ENCODE measurements at regions not wholly inside any gene's neighbourhood (a gene's known extent, or its start where the extent isn't known, plus 50 kb on each side); places are given as distances from the start of the nearest gene placed in this dataset.
"Not testable (repeated sequence)": the region's sequence is repeated elsewhere in the genome, so short reads cannot be mapped to it uniquely, and the experiment has no call there.

DNA sequence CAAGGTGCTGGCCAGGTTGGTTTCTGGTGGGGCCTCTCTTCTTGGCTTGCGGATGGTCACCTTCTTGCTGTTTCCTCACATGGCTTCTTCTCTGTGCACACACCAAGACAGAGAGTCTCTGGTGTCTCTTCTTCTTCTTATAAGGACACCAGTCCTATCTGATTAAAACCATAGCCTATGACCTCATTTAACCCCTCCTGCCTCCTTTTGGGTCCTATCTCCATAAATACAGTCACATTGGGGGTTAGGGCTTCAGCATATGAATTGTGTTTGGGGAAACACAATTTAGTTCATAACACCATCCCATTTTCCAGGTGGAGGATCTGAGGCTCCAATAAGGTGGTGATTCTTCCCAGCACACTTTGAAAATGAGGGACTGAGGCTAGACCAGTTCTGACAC is 80.4 kb downstream of the SPRY4 start:
- H3K36me3 ChIP-seq, result no peaks in the 10 kb centered on the region
- H3K4me3 ChIP-seq, result no peak overlapping the region
- peaks cover 12 to 30% (median 23%) of the 10 kb centered on the region in 4 donors for H3K4me1 ChIP-seq
- no peaks in the 10 kb centered on the region for H3K27me3 ChIP-seq
- H3K27ac ChIP-seq, result no peak overlapping the region
- TF ChIP-seq, protein P1, sequence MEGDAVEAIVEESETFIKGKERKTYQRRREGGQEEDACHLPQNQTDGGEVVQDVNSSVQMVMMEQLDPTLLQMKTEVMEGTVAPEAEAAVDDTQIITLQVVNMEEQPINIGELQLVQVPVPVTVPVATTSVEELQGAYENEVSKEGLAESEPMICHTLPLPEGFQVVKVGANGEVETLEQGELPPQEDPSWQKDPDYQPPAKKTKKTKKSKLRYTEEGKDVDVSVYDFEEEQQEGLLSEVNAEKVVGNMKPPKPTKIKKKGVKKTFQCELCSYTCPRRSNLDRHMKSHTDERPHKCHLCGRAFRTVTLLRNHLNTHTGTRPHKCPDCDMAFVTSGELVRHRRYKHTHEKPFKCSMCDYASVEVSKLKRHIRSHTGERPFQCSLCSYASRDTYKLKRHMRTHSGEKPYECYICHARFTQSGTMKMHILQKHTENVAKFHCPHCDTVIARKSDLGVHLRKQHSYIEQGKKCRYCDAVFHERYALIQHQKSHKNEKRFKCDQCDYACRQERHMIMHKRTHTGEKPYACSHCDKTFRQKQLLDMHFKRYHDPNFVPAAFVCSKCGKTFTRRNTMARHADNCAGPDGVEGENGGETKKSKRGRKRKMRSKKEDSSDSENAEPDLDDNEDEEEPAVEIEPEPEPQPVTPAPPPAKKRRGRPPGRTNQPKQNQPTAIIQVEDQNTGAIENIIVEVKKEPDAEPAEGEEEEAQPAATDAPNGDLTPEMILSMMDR (IDR thresholded peaks at IDR 0.05), result no peak
- no peak for TF ChIP-seq POLR2AphosphoS5 (IDR thresholded peaks at IDR 0.05)
- no peak for TF ChIP-seq EP300 (IDR thresholded peaks at IDR 0.05)
- TF ChIP-seq POLR2A (IDR thresholded peaks at IDR 0.05), result no peak
- no peaks in the 10 kb centered on the region for H3K9me3 ChIP-seq
- 92 to 100% (median 96%) methylated on average over 1 of the region's 1 CpG for WGBS, 5 donors
- DNase-seq, result no peak
- intact Hi-C loops (cut with DNase I; ENCODE audit: low total_unique reads), result no loop called here

- Histone ChIP-seq H3K27me3 (no peaks in the 10 kb centered on the region), H3K36me3 (no peaks in the 10 kb centered on the region), H3K9me3 (no peaks in the 10 kb centered on the region), H3K4me3 (no peak overlapping the region), H3K4me1 (peaks cover 12 to 15% (median 13%) of the 10 kb centered on the region in 4 donors), H3K27ac (no peak overlapping the region)
- intact Hi-C loops (cut with DNase I; ENCODE audit: low total_unique reads), result no loop called here
- no peak for DNase-seq
- TF ChIP-seq, protein P1 (IDR thresholded peaks at IDR 0.05), result no peak
- no peak for TF ChIP-seq POLR2AphosphoS5 (IDR thresholded peaks at IDR 0.05)
- 91 to 98% (median 97%) methylated on average over 3 of the region's 3 CpGs for WGBS, 5 donors
Observed at GRCh38 chr5:142242272-142242671, 82.5 kb downstream of the SPRY4 start.

- WGBS, 5 donors, result 79 to 91% (median 84%) methylated on average over 4 of the region's 4 CpGs
- TF ChIP-seq EP300 (IDR thresholded peaks at IDR 0.05) (no peak), POLR2AphosphoS5 (IDR thresholded peaks at IDR 0.05) (no peak), POLR2A (IDR thresholded peaks at IDR 0.05) (no peak)
- TF ChIP-seq, protein P1 (IDR thresholded peaks at IDR 0.05), result no peak
- H3K4me1 ChIP-seq, result no peaks in the 10 kb centered on the region
- intact Hi-C loops (cut with DNase I; ENCODE audit: low total_unique reads), result no loop called here
- no peaks in the 10 kb centered on the region for H3K9me3 ChIP-seq
- no peak for DNase-seq
- H3K36me3 ChIP-seq, result no peaks in the 10 kb centered on the region
- H3K4me3 ChIP-seq, result no peak overlapping the region
- H3K27ac ChIP-seq, result no peak overlapping the region
- H3K27me3 ChIP-seq, result no peaks in the 10 kb centered on the region
Observed at GRCh38 chr5:142239394-142240159, 85.2 kb downstream of the SPRY4 start.

- TF ChIP-seq EP300 (IDR thresholded peaks at IDR 0.05) (no peak), POLR2AphosphoS5 (IDR thresholded peaks at IDR 0.05) (no peak)
- no peak overlapping the region for H3K4me3 ChIP-seq
- DNase-seq, result no peak
- H3K9me3 ChIP-seq, result no peaks in the 10 kb centered on the region
- no peak overlapping the region for H3K27ac ChIP-seq
- H3K4me1 ChIP-seq, result no peaks in the 10 kb centered on the region
- no peaks in the 10 kb centered on the region for H3K36me3 ChIP-seq
- no peaks in the 10 kb centered on the region for H3K27me3 ChIP-seq
- intact Hi-C loops (cut with DNase I; ENCODE audit: low total_unique reads), result no loop called here
- 92 to 93% (median 92%) methylated on average over 3 of the region's 3 CpGs for WGBS, 5 donors
Observed at GRCh38 chr5:142237707-142238106, 87.1 kb downstream of the SPRY4 start.

DNA sequence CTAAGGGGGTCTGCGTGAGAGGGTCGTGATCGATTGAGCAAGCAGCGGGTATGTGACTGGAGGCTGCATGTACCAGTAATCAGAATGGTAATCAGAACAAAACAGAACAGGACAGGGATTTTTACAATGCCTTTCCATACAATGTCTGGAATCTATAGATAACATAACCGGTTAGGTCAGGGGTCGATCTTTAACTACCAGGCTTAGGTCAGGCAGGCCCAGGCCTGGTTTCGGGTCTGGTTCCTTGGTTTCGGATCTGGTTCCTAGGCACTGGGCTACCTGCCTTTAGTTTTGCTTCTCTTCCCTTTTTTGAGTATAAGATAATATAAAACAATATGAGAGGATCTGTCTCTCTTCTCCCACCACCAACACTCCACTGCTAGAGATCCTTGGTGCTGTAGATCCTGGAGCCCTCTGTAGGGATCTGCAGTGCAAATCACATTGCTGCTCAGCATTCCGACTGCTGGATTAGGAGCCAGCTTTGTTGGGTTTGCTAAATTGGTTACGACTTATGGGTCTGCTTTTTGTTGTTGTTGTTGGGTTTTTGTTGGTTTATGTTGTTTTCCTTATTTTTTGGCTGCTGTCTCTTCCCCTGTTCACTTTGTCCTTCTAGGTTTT is 88.0 kb downstream of the SPRY4 start:
- H3K27me3 ChIP-seq; intact Hi-C loops (cut with DNase I; ENCODE audit: low total_unique reads); H3K4me1 ChIP-seq; H3K36me3 ChIP-seq; H3K27ac ChIP-seq; DNase-seq; H3K4me3 ChIP-seq; H3K9me3 ChIP-seq: not testable (repeated sequence)
- WGBS, 5 donors, result 66 to 86% (median 82%) methylated on average over 8 to 10 of the region's 10 CpGs

Data from stomach (tissue), 8 donors.